OCI-LY1 (cell line): ENCODE measurements at regions not wholly inside any gene's neighbourhood (a gene's known extent, or its start where the extent isn't known, plus 50 kb on each side); places are given as distances from the start of the nearest gene placed in this dataset.

Source experiments
- H2AFZ ChIP-seq: fragments of 200-600 bp; sonication (generic), shearing (Covaris generic); 2 replicates; pipeline ENCODE4 v1.6.0; 2014; ENCODE audit warnings: antibody characterized with exemption, mild to moderate bottlenecking, low read length
- H3F3A ChIP-seq: fragments of 200-600 bp; sonication (generic), shearing (Covaris generic); 2 replicates; pipeline ENCODE4 v1.6.0; 2014; ENCODE audit warnings: mild to moderate bottlenecking, antibody characterized with exemption, low read length, moderate library complexity; ENCODE audit not compliant: insufficient read depth
- H3K27ac ChIP-seq: fragments of 200-600 bp; sonication (generic); 2 replicates; pipeline ENCODE4 v1.5.1; 2014; ENCODE audit warnings: low read length, mixed run types, mild to moderate bottlenecking, low read depth; ENCODE audit not compliant: poor library complexity, severe bottlenecking
- H3K27me3 ChIP-seq: fragments of 200-600 bp; sonication (generic); 2 replicates; pipeline ENCODE4 v1.6.0; 2014; ENCODE audit warnings: antibody characterized with exemption, mild to moderate bottlenecking, low read length, moderate library complexity; ENCODE audit not compliant: insufficient read depth
- H3K36me3 ChIP-seq: fragments of 200-600 bp; sonication (generic); 2 replicates; pipeline ENCODE4 v1.6.1; 2014; ENCODE audit warnings: mild to moderate bottlenecking, antibody characterized with exemption, low read length, moderate library complexity, mixed read lengths; ENCODE audit not compliant: insufficient read depth
- H3K4me1 ChIP-seq: fragments of 200-600 bp; sonication (generic); 2 replicates; pipeline ENCODE4 v1.5.1; 2014; ENCODE audit warnings: mild to moderate bottlenecking, low read length, moderate library complexity; ENCODE audit not compliant: insufficient read depth, severe bottlenecking
- H3K4me2 ChIP-seq: fragments of 200-600 bp; sonication (generic), shearing (Covaris generic); 2 replicates; pipeline ENCODE4 v1.6.1; 2014; ENCODE audit warnings: low read length
- H3K4me3 ChIP-seq: fragments of 200-600 bp; sonication (generic); 2 replicates; pipeline ENCODE4 v1.5.1; 2014; ENCODE audit warnings: low read length, low read depth, mild to moderate bottlenecking, mixed read lengths; ENCODE audit not compliant: poor library complexity, severe bottlenecking
- H3K79me2 ChIP-seq: fragments of 200-600 bp; shearing (Covaris generic); 2 replicates; pipeline ENCODE4 v1.6.1; 2016; ENCODE audit warnings: mixed run types, low read length, mixed read lengths; ENCODE audit not compliant: insufficient read depth
- H3K9ac ChIP-seq: fragments of 200-600 bp; sonication (generic), shearing (Covaris generic); 2 replicates; pipeline ENCODE4 v1.6.1; 2014; ENCODE audit warnings: mild to moderate bottlenecking, low read length, mixed read lengths
- H3K9me2 ChIP-seq: fragments of 200-600 bp; sonication (generic), shearing (Covaris generic); 2 replicates; pipeline ENCODE4 v1.6.1; 2014; ENCODE audit warnings: low read depth, mild to moderate bottlenecking, low read length, mixed read lengths
- H3K9me3 ChIP-seq: fragments of 200-600 bp; shearing (Covaris generic); 2 replicates; pipeline ENCODE4 v1.6.1; 2014; ENCODE audit warnings: low read length, mixed read lengths
- H4K20me1 ChIP-seq: fragments of 200-600 bp; sonication (generic), shearing (Covaris generic); 2 replicates; pipeline ENCODE4 v1.6.0; 2016; ENCODE audit warnings: mild to moderate bottlenecking, low read length; ENCODE audit not compliant: insufficient read depth
- CTCF ChIP-seq: fragments of 200-600 bp; sonication (generic), shearing (Covaris generic); IDR thresholded peaks from 2 replicates; pipeline ENCODE4 v1.5.1; 2017; ENCODE audit warnings: mild to moderate bottlenecking, antibody characterized with exemption, low read length, moderate library complexity, mixed read lengths
- EZH2 ChIP-seq: fragments of 200-600 bp; sonication (generic), shearing (Covaris generic); IDR thresholded peaks from 2 replicates; pipeline ENCODE4 v1.8.0; 2017; ENCODE audit warnings: borderline replicate concordance, mixed run types, mild to moderate bottlenecking, antibody characterized with exemption, low read length, moderate library complexity, mixed read lengths

GRCh38 chrX:149284616-149285015 is 220.5 kb downstream of the IDS start:
- Histone ChIP-seq H3K79me2 (no peaks in the 10 kb centered on the region), H4K20me1 (no peaks in the 10 kb centered on the region), H3K9me3 (no peaks in the 10 kb centered on the region), H3K9ac (no peak overlapping the region), H3K4me2 (no peak overlapping the region), H3F3A (no peaks in the 10 kb centered on the region), H3K4me1 (no peaks in the 10 kb centered on the region), H3K9me2 (no peaks in the 10 kb centered on the region), H3K36me3 (no peaks in the 10 kb centered on the region), H2AFZ (no peak overlapping the region), H3K27me3 (no peaks in the 10 kb centered on the region), H3K27ac (no peak overlapping the region), H3K4me3 (no peak overlapping the region)
- no peak for TF ChIP-seq EZH2
- no peak for TF ChIP-seq CTCF

- H3K9me3 ChIP-seq = no peaks in the 10 kb centered on the region
- H3K27me3 ChIP-seq = no peaks in the 10 kb centered on the region
- H3K4me3 ChIP-seq = no peak overlapping the region
- H3K36me3 ChIP-seq = no peaks in the 10 kb centered on the region
- no peaks in the 10 kb centered on the region for H3K9me2 ChIP-seq
- no peaks in the 10 kb centered on the region for H3K4me1 ChIP-seq
- H3F3A ChIP-seq = no peaks in the 10 kb centered on the region
- TF ChIP-seq CTCF = no peak
- TF ChIP-seq EZH2 = no peak
- H2AFZ ChIP-seq = no peak overlapping the region
- no peaks in the 10 kb centered on the region for H4K20me1 ChIP-seq
- H3K4me2 ChIP-seq = no peak overlapping the region
- no peak overlapping the region for H3K27ac ChIP-seq
- H3K79me2 ChIP-seq = no peaks in the 10 kb centered on the region
- no peak overlapping the region for H3K9ac ChIP-seq
Measured at GRCh38 chrX:149283853-149284252, 221.3 kb downstream of the IDS start.

- H2AFZ ChIP-seq = no peak overlapping the region
- H3K4me1 ChIP-seq = no peaks in the 10 kb centered on the region
- H3K36me3 ChIP-seq = no peaks in the 10 kb centered on the region
- no peaks in the 10 kb centered on the region for H3F3A ChIP-seq
- H3K79me2 ChIP-seq = no peaks in the 10 kb centered on the region
- no peaks in the 10 kb centered on the region for H3K9me2 ChIP-seq
- TF ChIP-seq EZH2 (no peak), CTCF (no peak)
- no peak overlapping the region for H3K4me2 ChIP-seq
- no peak overlapping the region for H3K4me3 ChIP-seq
- no peak overlapping the region for H3K27ac ChIP-seq
- no peak overlapping the region for H3K9ac ChIP-seq
- no peaks in the 10 kb centered on the region for H4K20me1 ChIP-seq
- H3K9me3 ChIP-seq = no peaks in the 10 kb centered on the region
- H3K27me3 ChIP-seq = no peaks in the 10 kb centered on the region
Measured at GRCh38 chrX:149282909-149283308, 222.2 kb downstream of the IDS start.
